Sigmoid colon (tissue), 6 donors: ENCODE measurements at regions not wholly inside any gene's neighbourhood (a gene's known extent, or its start where the extent isn't known, plus 50 kb on each side); places are given as distances from the start of the nearest gene placed in this dataset.

Experiments used
- DNase-seq: peaks from one replicate; pipeline ENCODE4 v3.0.0-alpha.2; 2019
- H3K27ac ChIP-seq, 4 donors: fragments of 200-600 bp; sonication (generic); one replicate each; pipeline ENCODE4 v1.5.1; 2016 to 2019; ENCODE audit warnings: mild to moderate bottlenecking in 1 of 4
- H3K27me3 ChIP-seq, 3 donors: fragments of 200-600 bp; sonication (generic); one replicate each; pipeline ENCODE4 v1.5.1; 2019; ENCODE audit warnings: mild to moderate bottlenecking in 1 of 3
- H3K36me3 ChIP-seq, 4 donors: fragments of 200-600 bp; sonication (generic); one replicate each; pipeline ENCODE4 v1.5.1; 2016 to 2019
- H3K4me1 ChIP-seq, 4 donors: fragments of 200-600 bp; sonication (generic); one replicate each; pipeline ENCODE4 v1.5.1; 2017 to 2019
- H3K4me3 ChIP-seq, 4 donors: fragments of 200-600 bp; sonication (generic); one replicate each; pipeline ENCODE4 v1.5.1; 2017 to 2019; ENCODE audit warnings: mild to moderate bottlenecking in 2 of 4, moderate library complexity in 1 of 4
- H3K9me3 ChIP-seq, 4 donors: fragments of 200-600 bp in 3 of 4; sonication (generic) in 3 of 4; one replicate each; pipeline versions ENCODE4 v1.5.1 to v1.6.1; 2013 to 2019
- EP300 ChIP-seq, 4 donors: sonication (generic); formaldehyde crosslinking; IDR thresholded peaks; one replicate each; pipeline ENCODE4 v1.6.1; 2017; ENCODE audit warnings: antibody characterized with exemption in 4 of 4
- POLR2A ChIP-seq, 2 donors: fragments of 450-650 bp; IDR thresholded peaks; one replicate each; pipeline ENCODE4 v1.6.1; 2016; ENCODE audit warnings: antibody characterized with exemption in 2 of 2, mild to moderate bottlenecking in 2 of 2, moderate library complexity in 2 of 2
- POLR2AphosphoS5 ChIP-seq, 4 donors: sonication (generic); formaldehyde crosslinking; IDR thresholded peaks; one replicate each; pipeline ENCODE4 v1.6.1; 2017; ENCODE audit warnings: antibody characterized with exemption in 4 of 4
- WGBS, 2 donors: extraction: QIAGEN DNeasy Blood & Tissue Kit; methylation state at CpG; one replicate each; pipeline ENCODE4 v1.1.7; 2013; 5-methylcytosine and 5-hydroxymethylcytosine counted together
- intact Hi-C: fragments of 100-400 bp; cut with DNase I; formaldehyde crosslinking; loops from one replicate; pipeline ENCODE4 v1.15.1; 2023
- TF ChIP-seq, protein P1 (sequence below), 4 experiments: fragments of 450-650 bp in 3 of 4; fragments of 200-600 bp in 1 of 4; IDR thresholded peaks; one replicate each; pipeline ENCODE4 v1.5.1; 2016 to 2019; ENCODE audit warnings: antibody characterized with exemption in 4 of 4, mild to moderate bottlenecking in 3 of 4, moderate library complexity in 2 of 4
- donor health status: healthy with polysubstance abuse.
- donor health status: healthy.

DNA sequence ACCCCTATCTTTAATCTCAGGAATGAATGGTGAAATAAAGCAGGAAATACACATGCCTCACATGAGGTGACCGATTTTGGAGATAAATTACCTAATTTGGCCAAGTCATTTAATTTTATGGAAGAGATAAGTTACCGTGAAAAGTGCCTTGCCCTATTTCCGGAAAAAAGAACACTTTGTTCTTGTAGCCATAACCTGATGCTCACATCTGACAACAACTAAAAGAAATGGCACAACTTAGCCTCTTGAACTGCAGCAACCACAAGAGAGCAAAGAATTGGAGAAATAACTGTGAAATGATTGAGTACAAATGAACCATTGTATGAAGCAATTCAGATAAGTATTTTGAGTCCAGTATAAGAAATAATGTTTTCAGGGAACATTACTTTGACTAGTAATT is 628.1 kb upstream of the TYRP1 start:
- no peak for TF ChIP-seq EP300 (IDR thresholded peaks at IDR 0.05)
- TF ChIP-seq POLR2AphosphoS5 (IDR thresholded peaks at IDR 0.05), result no peak
- TF ChIP-seq POLR2A (IDR thresholded peaks at IDR 0.05), result no peak
- TF ChIP-seq, protein P1, sequence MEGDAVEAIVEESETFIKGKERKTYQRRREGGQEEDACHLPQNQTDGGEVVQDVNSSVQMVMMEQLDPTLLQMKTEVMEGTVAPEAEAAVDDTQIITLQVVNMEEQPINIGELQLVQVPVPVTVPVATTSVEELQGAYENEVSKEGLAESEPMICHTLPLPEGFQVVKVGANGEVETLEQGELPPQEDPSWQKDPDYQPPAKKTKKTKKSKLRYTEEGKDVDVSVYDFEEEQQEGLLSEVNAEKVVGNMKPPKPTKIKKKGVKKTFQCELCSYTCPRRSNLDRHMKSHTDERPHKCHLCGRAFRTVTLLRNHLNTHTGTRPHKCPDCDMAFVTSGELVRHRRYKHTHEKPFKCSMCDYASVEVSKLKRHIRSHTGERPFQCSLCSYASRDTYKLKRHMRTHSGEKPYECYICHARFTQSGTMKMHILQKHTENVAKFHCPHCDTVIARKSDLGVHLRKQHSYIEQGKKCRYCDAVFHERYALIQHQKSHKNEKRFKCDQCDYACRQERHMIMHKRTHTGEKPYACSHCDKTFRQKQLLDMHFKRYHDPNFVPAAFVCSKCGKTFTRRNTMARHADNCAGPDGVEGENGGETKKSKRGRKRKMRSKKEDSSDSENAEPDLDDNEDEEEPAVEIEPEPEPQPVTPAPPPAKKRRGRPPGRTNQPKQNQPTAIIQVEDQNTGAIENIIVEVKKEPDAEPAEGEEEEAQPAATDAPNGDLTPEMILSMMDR (IDR thresholded peaks at IDR 0.05), result no peak
- 11 to 37% methylated on average over 3 of the region's 3 CpGs for WGBS, 2 donors
- intact Hi-C loops, result no loop called here
- H3K27me3 ChIP-seq, result no peaks in the 10 kb centered on the region
- H3K4me3 ChIP-seq, result no peak overlapping the region
- no peaks in the 10 kb centered on the region for H3K36me3 ChIP-seq
- DNase-seq, result no peak
- peaks cover 0 to 1% (median 0%) of the 10 kb centered on the region in 4 donors for H3K4me1 ChIP-seq
- H3K9me3 ChIP-seq, result peaks cover 0 to 2% (median 0%) of the 10 kb centered on the region in 4 donors
- no peak overlapping the region for H3K27ac ChIP-seq

DNA sequence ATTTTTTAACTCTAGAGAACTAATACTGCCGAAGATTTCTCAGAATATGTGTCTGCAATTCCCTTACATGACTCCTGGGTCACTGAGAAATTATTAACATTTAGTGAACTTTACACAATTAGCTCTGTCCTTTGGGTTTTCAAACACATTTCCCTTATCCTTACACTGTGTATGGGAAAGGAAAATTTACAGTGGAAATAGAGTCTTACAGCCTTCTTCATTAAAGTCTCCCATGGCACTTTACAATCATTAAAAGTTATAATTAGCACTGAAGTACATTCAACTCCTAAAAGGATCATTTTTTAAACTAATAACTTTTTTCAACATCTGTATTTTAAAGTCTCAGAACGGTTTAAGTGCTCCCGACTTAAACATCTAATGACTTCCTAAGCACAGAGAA is 627.5 kb upstream of the TYRP1 start:
- H3K4me3 ChIP-seq, result no peak overlapping the region
- no peak overlapping the region for H3K27ac ChIP-seq
- no peak for TF ChIP-seq EP300 (IDR thresholded peaks at IDR 0.05)
- TF ChIP-seq POLR2A (IDR thresholded peaks at IDR 0.05), result no peak
- TF ChIP-seq, protein P1 (IDR thresholded peaks at IDR 0.05), result no peak
- TF ChIP-seq POLR2AphosphoS5 (IDR thresholded peaks at IDR 0.05), result no peak
- no peaks in the 10 kb centered on the region for H3K27me3 ChIP-seq
- peaks cover 0 to 2% (median 0%) of the 10 kb centered on the region in 4 donors for H3K9me3 ChIP-seq
- H3K4me1 ChIP-seq, result no peaks in the 10 kb centered on the region
- 68 to 74% methylated on average over 3 of the region's 3 CpGs for WGBS, 2 donors
- H3K36me3 ChIP-seq, result no peaks in the 10 kb centered on the region
- intact Hi-C loops, result no loop called here
- DNase-seq, result no peak

DNA sequence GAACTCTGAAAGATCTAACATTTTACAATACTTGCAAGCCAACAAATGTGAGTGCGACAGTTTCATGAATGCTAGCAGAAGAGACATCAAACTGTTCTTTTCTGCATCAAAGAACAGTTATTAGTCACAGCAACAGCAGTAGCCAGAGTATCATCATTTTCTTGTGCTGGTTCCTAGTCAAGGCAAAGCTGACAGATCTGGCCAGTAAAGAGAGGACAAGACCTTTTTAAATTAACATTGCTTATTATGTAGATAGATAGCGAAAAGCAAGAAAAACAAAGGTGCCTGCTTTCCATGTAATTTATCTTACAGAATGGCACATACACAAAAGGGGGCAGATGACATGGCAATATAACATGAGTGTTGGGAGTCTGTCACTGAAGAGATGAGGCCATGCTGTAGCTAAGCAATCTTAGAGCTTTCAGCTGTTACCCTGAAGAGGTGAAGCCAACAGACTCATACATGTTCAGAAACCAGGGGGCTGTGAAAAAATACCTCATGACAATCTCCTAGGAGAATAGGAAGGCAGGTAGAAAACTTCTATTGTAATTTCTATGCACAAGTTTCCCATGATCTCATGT is 626.6 kb upstream of the TYRP1 start:
- no peak for DNase-seq
- H3K36me3 ChIP-seq, result no peaks in the 10 kb centered on the region
- 91 to 92% methylated on average over 2 of the region's 2 CpGs for WGBS, 2 donors
- intact Hi-C loops, result no loop called here
- TF ChIP-seq EP300 (IDR thresholded peaks at IDR 0.05), result no peak
- TF ChIP-seq POLR2AphosphoS5 (IDR thresholded peaks at IDR 0.05), result no peak
- no peak for TF ChIP-seq POLR2A (IDR thresholded peaks at IDR 0.05)
- TF ChIP-seq, protein P1 (IDR thresholded peaks at IDR 0.05), result no peak
- H3K4me1 ChIP-seq, result no peaks in the 10 kb centered on the region
- H3K27ac ChIP-seq, result no peak overlapping the region
- H3K27me3 ChIP-seq, result no peaks in the 10 kb centered on the region
- peaks cover 0 to 2% (median 0%) of the 10 kb centered on the region in 4 donors for H3K9me3 ChIP-seq
- H3K4me3 ChIP-seq, result no peak overlapping the region

DNA sequence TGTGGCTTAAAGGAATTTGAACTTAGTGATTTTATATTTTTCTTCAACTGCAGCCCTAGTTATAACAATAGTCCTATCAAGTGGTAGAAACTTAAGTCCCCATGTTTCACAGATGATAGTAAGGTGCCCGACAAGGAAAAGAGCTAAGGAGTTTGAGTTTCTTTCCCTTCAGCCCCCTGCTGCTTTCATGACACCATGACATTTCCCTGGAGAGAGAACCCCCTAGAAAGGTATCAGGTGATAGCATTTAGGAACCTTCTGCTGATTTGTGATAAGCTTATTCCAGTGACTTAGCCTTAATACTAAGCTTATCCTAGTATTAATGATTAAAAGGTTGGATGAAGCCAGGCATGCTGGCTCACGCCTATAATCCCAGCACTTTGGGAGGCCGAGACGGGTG is 623.8 kb upstream of the TYRP1 start:
- no peaks in the 10 kb centered on the region for H3K36me3 ChIP-seq
- intact Hi-C loops, result no loop called here
- H3K27ac ChIP-seq, result no peak overlapping the region
- TF ChIP-seq POLR2AphosphoS5 (IDR thresholded peaks at IDR 0.05) (no peak), POLR2A (IDR thresholded peaks at IDR 0.05) (no peak), EP300 (IDR thresholded peaks at IDR 0.05) (no peak)
- TF ChIP-seq, protein P1 (IDR thresholded peaks at IDR 0.05), result no peak
- H3K4me3 ChIP-seq, result no peak overlapping the region
- DNase-seq, result no peak
- H3K4me1 ChIP-seq, result no peaks in the 10 kb centered on the region
- H3K27me3 ChIP-seq, result no peaks in the 10 kb centered on the region
- H3K9me3 ChIP-seq, result peaks cover 0 to 2% (median 0%) of the 10 kb centered on the region in 4 donors
- 89 to 93% methylated on average over 4 of the region's 4 CpGs for WGBS, 2 donors

DNA sequence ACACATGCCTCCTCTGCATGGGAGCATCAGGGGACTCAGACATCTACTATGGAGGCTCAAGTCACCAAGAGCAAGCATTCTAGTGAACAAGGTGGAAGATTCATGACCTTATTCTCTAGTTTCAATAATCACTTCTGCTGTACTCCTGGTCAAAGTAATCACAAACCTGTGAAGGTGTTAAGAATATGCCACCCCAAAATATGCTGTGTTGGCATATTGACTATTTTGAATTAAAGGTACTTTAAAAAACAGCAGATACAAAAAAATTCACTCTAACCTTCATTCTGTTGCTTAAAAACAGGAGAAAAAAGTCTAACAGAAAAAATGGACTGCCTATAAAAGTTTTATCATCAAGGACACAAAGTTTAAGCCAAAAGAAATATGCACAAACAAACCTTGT is 607.8 kb upstream of the TYRP1 start:
- no peak for TF ChIP-seq POLR2AphosphoS5 (IDR thresholded peaks at IDR 0.05)
- intact Hi-C loops, result no loop called here
- no peaks in the 10 kb centered on the region for H3K36me3 ChIP-seq

More for the DNA sequence above, 607.8 kb upstream of the TYRP1 start:
- Histone ChIP-seq H3K27me3 (no peaks in the 10 kb centered on the region), H3K4me3 (no peak overlapping the region), H3K27ac (no peak overlapping the region), H3K9me3 (no peaks in the 10 kb centered on the region), H3K4me1 (no peaks in the 10 kb centered on the region)
- DNase-seq, result no peak
